CD4-positive, alpha-beta T cell treated with Interleukin-6 at 100 ng/mL for 8 hours (primary cell): ENCODE measurements at regions not wholly inside any gene's neighbourhood (a gene's known extent, or its start where the extent isn't known, plus 50 kb on each side); places are given as distances from the start of the nearest gene placed in this dataset.
"Not testable (repeated sequence)": the region's sequence is repeated elsewhere in the genome, so short reads cannot be mapped to it uniquely, and the experiment has no call there.

Experiments
- DNase-seq: peaks from one replicate; pipeline ENCODE4 v3.0.0-alpha.2; 2020; ENCODE audit warnings: mixed read lengths, low spot score

- DNase-seq, result no peak
Observed at GRCh38 chr11:122604621-122605020, 50.9 kb upstream of the UBASH3B start.

- no peak for DNase-seq
Observed at GRCh38 chr11:122601141-122602125, 54.1 kb upstream of the UBASH3B start.

- no peak for DNase-seq
Observed at GRCh38 chr11:122600290-122600689, 55.2 kb upstream of the UBASH3B start.

- no peak for DNase-seq
Observed at GRCh38 chr11:122599434-122599833, 56.1 kb upstream of the UBASH3B start.

GRCh38 chr11:122598971-122599370 lies 56.6 kb upstream of the UBASH3B start:
- no peak for DNase-seq

- no peak for DNase-seq
Observed at GRCh38 chr11:122597511-122597910, 58.0 kb upstream of the UBASH3B start.

GRCh38 chr11:122594986-122595645 lies 60.4 kb upstream of the UBASH3B start:
- no peak for DNase-seq

- DNase-seq, result no peak
Observed at GRCh38 chr11:122593473-122594420, 61.8 kb upstream of the UBASH3B start.

GRCh38 chr11:122592641-122593040 lies 62.9 kb upstream of the UBASH3B start:
- DNase-seq, result no peak

GRCh38 chr11:122584670-122585069 lies 70.9 kb upstream of the UBASH3B start:
- no peak for DNase-seq

- not testable (repeated sequence) for DNase-seq
Observed at GRCh38 chr11:122580071-122580470, 75.5 kb upstream of the UBASH3B start.

GRCh38 chr11:122578171-122578825 lies 77.2 kb upstream of the UBASH3B start:
- DNase-seq, result no peak

GRCh38 chr11:122572592-122572991 lies 82.9 kb upstream of the UBASH3B start:
- no peak for DNase-seq

- no peak for DNase-seq
Observed at GRCh38 chr11:122563761-122564160, 91.8 kb upstream of the UBASH3B start.

- no peak for DNase-seq
Observed at GRCh38 chr11:122559734-122560382, 95.7 kb upstream of the UBASH3B start.

GRCh38 chr11:122559218-122559617 lies 96.3 kb upstream of the UBASH3B start:
- not testable (repeated sequence) for DNase-seq

- not testable (repeated sequence) for DNase-seq
Observed at GRCh38 chr11:122557163-122557562, 98.4 kb upstream of the UBASH3B start.

GRCh38 chr11:122556605-122557004 lies 98.9 kb upstream of the UBASH3B start:
- peak; percentile 15 for DNase-seq

- no peak for DNase-seq
Observed at GRCh38 chr11:122538060-122538459, 117.5 kb upstream of the UBASH3B start.

- DNase-seq, result no peak
Observed at GRCh38 chr11:122524898-122525297, 130.6 kb upstream of the UBASH3B start.
